Gastroesophageal sphincter (tissue), 4 donors: ENCODE measurements at regions not wholly inside any gene's neighbourhood (a gene's known extent, or its start where the extent isn't known, plus 50 kb on each side); places are given as distances from the start of the nearest gene placed in this dataset.

Experiments
- ATAC-seq: fragments of 150-250 bp; one replicate; pipeline ENCODE4 v1.9.1; 2016; ENCODE audit warnings: mild to moderate bottlenecking, moderate library complexity
- H3K27ac ChIP-seq, 4 donors: fragments of 200-600 bp; sonication (generic) in 3 of 4; 1 replicate in 3 of 4; 2 replicates in 1 of 4; pipeline ENCODE4 v1.5.1; 2016 to 2019
- H3K27me3 ChIP-seq: fragments of 200-600 bp; sonication (generic); one replicate; pipeline ENCODE4 v1.5.1; 2019
- H3K36me3 ChIP-seq, 2 donors: fragments of 200-600 bp; sonication (generic); one replicate each; pipeline ENCODE4 v1.5.1; 2019; ENCODE audit warnings: control low read depth in 1 of 2
- H3K4me1 ChIP-seq, 3 donors: fragments of 200-600 bp; sonication (generic); 1 replicate in 2 of 3; 2 replicates in 1 of 3; pipeline ENCODE4 v1.5.1; 2016 to 2019; ENCODE audit warnings: control low read depth in 2 of 3
- H3K4me3 ChIP-seq, 2 donors: fragments of 200-600 bp; sonication (generic); one replicate each; pipeline ENCODE4 v1.5.1; 2019; ENCODE audit warnings: mild to moderate bottlenecking in 1 of 2, moderate library complexity in 1 of 2
- H3K9me3 ChIP-seq, 3 donors: fragments of 200-600 bp; sonication (generic); one replicate each; pipeline ENCODE4 v1.5.1; 2017 to 2019; ENCODE audit warnings: control low read depth in 2 of 3
- CTCF ChIP-seq, 4 experiments: fragments of 200-600 bp in 2 of 4; fragments of 450-650 bp in 2 of 4; sonication (generic) in 1 of 4; IDR thresholded peaks; one replicate each; pipeline ENCODE4 v1.5.1; 2017 to 2019; ENCODE audit warnings: antibody characterized with exemption in 4 of 4, mild to moderate bottlenecking in 2 of 4, moderate library complexity in 2 of 4
- EP300 ChIP-seq: sonication (generic); formaldehyde crosslinking; IDR thresholded peaks from one replicate; pipeline ENCODE4 v1.6.1; 2017; ENCODE audit warnings: antibody characterized with exemption, mild to moderate bottlenecking
- POLR2A ChIP-seq, 2 donors: fragments of 450-650 bp; IDR thresholded peaks; one replicate each; pipeline ENCODE4 v1.6.1; 2017; ENCODE audit warnings: antibody characterized with exemption in 2 of 2, mild to moderate bottlenecking in 2 of 2, moderate library complexity in 1 of 2
- POLR2AphosphoS5 ChIP-seq: sonication (generic); formaldehyde crosslinking; IDR thresholded peaks from one replicate; pipeline ENCODE4 v1.6.1; 2017; ENCODE audit warnings: antibody characterized with exemption
- WGBS, 2 donors: methylation state at CpG; one replicate each; pipeline ENCODE4 v1.1.5; 2018; ENCODE audit warnings: low coverage in 1 of 2; 5-methylcytosine and 5-hydroxymethylcytosine counted together

GRCh38 chr12:107309020-107309419 is 215.7 kb upstream of the CRY1 start:
- no peak for ATAC-seq
- no peaks in the 10 kb centered on the region for H3K4me1 ChIP-seq
- H3K27me3 ChIP-seq, result peaks cover 54% of the 10 kb centered on the region
- H3K9me3 ChIP-seq, result peaks cover 0 to 15% (median 0%) of the 10 kb centered on the region in 3 donors
- TF ChIP-seq POLR2AphosphoS5, result no peak
- TF ChIP-seq POLR2A (IDR thresholded peaks at IDR 0.05), result no peak
- no peak for TF ChIP-seq EP300
- TF ChIP-seq CTCF (IDR thresholded peaks at IDR 0.05), result no peak
- H3K36me3 ChIP-seq, result no peaks in the 10 kb centered on the region
- 83% methylated on average over 2 of the region's 4 CpGs; no CpG with 5 or more reads in 1 of the 2 donors for WGBS, 2 donors
- H3K4me3 ChIP-seq, result no peak overlapping the region
- H3K27ac ChIP-seq, result no peak overlapping the region

GRCh38 chr12:107310621-107311020 is 217.3 kb upstream of the CRY1 start:
- H3K27ac ChIP-seq, result no peak overlapping the region
- H3K4me1 ChIP-seq, result no peaks in the 10 kb centered on the region
- no peak overlapping the region for H3K4me3 ChIP-seq
- peaks cover 0 to 11% (median 0%) of the 10 kb centered on the region in 3 donors for H3K9me3 ChIP-seq
- H3K27me3 ChIP-seq, result peaks cover 69% of the 10 kb centered on the region
- H3K36me3 ChIP-seq, result no peaks in the 10 kb centered on the region
- ATAC-seq, result no peak
- TF ChIP-seq POLR2A (IDR thresholded peaks at IDR 0.05), result no peak
- no peak for TF ChIP-seq EP300
- TF ChIP-seq POLR2AphosphoS5, result no peak
- TF ChIP-seq CTCF (IDR thresholded peaks at IDR 0.05), result no peak
- WGBS, 2 donors, result 41 to 51% methylated on average over 4 of the region's 4 CpGs

- H3K27me3 ChIP-seq, result peaks cover 72% of the 10 kb centered on the region
- ATAC-seq, result no peak
Observed at GRCh38 chr12:107311682-107312081, 218.3 kb upstream of the CRY1 start.

GRCh38 chr12:107317751-107318555 is 224.6 kb upstream of the CRY1 start:
- TF ChIP-seq POLR2A (IDR thresholded peaks at IDR 0.05) (no peak), POLR2AphosphoS5 (no peak), CTCF (IDR thresholded peaks at IDR 0.05) (no peak), EP300 (no peak)
- ATAC-seq, result peak; percentile 42
- no peaks in the 10 kb centered on the region for H3K36me3 ChIP-seq
- peak overlapping the region in 1 of 2 donors; percentile 44 for H3K4me3 ChIP-seq
- no peak overlapping the region for H3K27ac ChIP-seq
- peaks cover 0 to 41% (median 18%) of the 10 kb centered on the region in 3 donors for H3K4me1 ChIP-seq
- WGBS, 2 donors, result 4% methylated on average over 18 of the region's 58 CpGs; no CpG with 5 or more reads in 1 of the 2 donors
- peaks cover 93% of the 10 kb centered on the region for H3K27me3 ChIP-seq
- H3K9me3 ChIP-seq, result no peaks in the 10 kb centered on the region

More at GRCh38 chr12:107311682-107312081, 218.3 kb upstream of the CRY1 start:
- Histone ChIP-seq H3K9me3 (peaks cover 0 to 11% (median 0%) of the 10 kb centered on the region in 3 donors), H3K27ac (no peak overlapping the region), H3K4me3 (no peak overlapping the region), H3K4me1 (no peaks in the 10 kb centered on the region), H3K36me3 (no peaks in the 10 kb centered on the region)
- WGBS, 2 donors, result 75 to 83% methylated on average over 5 of the region's 5 CpGs
- TF ChIP-seq CTCF (IDR thresholded peaks at IDR 0.05) (no peak), POLR2AphosphoS5 (no peak), POLR2A (IDR thresholded peaks at IDR 0.05) (no peak), EP300 (no peak)

- Histone ChIP-seq H3K4me3 (peak overlapping the region in 1 of 2 donors; percentile 44), H3K36me3 (no peaks in the 10 kb centered on the region), H3K4me1 (peaks cover 0 to 41% (median 18%) of the 10 kb centered on the region in 3 donors), H3K27ac (no peak overlapping the region), H3K27me3 (peaks cover 94% of the 10 kb centered on the region), H3K9me3 (no peaks in the 10 kb centered on the region)
- TF ChIP-seq POLR2AphosphoS5 (no peak), CTCF (IDR thresholded peaks at IDR 0.05) (no peak), POLR2A (IDR thresholded peaks at IDR 0.05) (no peak), EP300 (no peak)
- ATAC-seq, result no peak
- 0% methylated on average over 5 of the region's 19 CpGs; no CpG with 5 or more reads in 1 of the 2 donors for WGBS, 2 donors
Observed at GRCh38 chr12:107318556-107318805, 225.1 kb upstream of the CRY1 start.
